ENCODE measurements at regions not wholly inside any gene's neighbourhood (a gene's known extent, or its start where the extent isn't known, plus 50 kb on each side); places are given as distances from the start of the nearest gene placed in this dataset.

- TF ChIP-seq CTCF (conservative IDR thresholded peaks at IDR 0.05) (no peak), EZH2 (IDR thresholded peaks at IDR 0.05; ENCODE audit: low read depth) (no peak)
These were observed 72.6 kb upstream of the LSM8 start for GRCh38 chr7:118111347-118111746.
